ENCODE measurements at regions not wholly inside any gene's neighbourhood (a gene's known extent, or its start where the extent isn't known, plus 50 kb on each side); places are given as distances from the start of the nearest gene placed in this dataset.
A peak's percentile ranks its signal among the peaks of the same experiment; 100 is the strongest.
"Not testable (repeated sequence)": the region's sequence is repeated elsewhere in the genome, so short reads cannot be mapped to it uniquely, and the experiment has no call there.

GRCh38 chr16:31975826-31976419 is 102.3 kb downstream of the ZNF267 start:
- not testable (repeated sequence) for DNase-seq (ENCODE audit: low read depth)

GRCh38 chr16:31978463-31978862 is 104.9 kb downstream of the ZNF267 start:
- DNase-seq (ENCODE audit: low read depth), result not testable (repeated sequence)

DNA sequence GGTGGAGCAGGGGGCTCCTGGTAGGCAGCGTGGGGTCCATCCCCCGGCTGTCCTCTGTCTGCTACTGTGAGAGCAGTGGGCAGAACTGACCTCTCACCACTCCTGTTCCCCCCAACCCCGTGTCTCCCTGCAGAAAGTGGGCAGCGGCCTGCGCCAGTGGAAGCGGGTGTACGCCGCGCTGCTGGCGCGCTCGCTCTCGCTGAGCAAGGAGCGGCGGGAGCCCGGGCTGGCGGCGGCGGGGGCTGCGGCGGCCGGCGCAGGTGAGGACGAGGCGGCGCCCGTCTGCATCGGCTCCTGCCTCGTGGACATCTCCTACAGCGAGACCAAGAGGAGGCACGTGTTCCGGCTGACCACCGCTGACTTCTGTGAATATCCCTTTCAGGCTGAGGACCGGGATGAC is 108.1 kb downstream of the ZNF267 start:
- DNase-seq (ENCODE audit: low read depth), result not testable (repeated sequence)

- not testable (repeated sequence) for DNase-seq (ENCODE audit: low read depth)
Observed at GRCh38 chr16:31982986-31983385, 109.4 kb downstream of the ZNF267 start.

DNA sequence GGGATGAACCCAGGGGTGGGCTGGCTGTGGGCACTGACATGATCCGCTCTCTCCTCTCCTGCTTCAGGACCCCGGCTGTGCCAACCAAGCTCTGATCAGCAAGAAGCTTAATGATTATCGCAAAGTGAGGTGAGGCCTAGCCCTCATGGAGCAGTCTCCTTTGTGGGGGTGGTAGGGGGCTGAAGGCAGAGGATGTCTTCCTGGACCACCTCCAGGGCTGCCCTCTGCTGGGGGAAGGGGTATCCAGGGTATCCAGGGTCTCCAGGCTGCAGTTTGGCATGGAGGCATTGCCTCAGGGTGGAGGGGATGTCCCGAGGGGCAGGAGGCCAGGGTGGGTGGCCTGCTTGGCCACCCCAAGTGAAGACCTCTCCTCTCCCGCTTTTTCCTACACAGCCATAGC is 110.1 kb downstream of the ZNF267 start:
- not testable (repeated sequence) for DNase-seq (ENCODE audit: low read depth)

DNA sequence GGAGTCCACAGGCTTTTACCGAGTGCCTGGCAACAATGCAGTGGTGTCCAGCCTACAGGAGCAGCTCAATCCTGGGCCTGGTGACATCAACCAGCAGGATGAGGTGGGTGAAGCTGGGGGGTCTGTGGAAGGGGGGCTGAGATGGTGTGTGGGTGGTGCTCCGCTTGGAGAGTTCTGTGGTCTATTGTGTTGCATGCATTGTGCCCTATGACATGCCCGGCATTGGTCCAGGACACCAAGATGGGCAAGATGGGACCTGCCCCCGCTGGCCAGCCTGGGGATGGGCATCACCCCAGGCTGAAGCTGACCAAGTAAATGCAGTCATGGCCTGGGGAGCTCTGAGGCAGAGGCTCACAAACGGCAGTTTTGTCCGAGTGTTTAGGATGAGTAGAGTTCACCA is 113.3 kb downstream of the ZNF267 start:
- DNase-seq (ENCODE audit: low read depth), result not testable (repeated sequence)

DNA sequence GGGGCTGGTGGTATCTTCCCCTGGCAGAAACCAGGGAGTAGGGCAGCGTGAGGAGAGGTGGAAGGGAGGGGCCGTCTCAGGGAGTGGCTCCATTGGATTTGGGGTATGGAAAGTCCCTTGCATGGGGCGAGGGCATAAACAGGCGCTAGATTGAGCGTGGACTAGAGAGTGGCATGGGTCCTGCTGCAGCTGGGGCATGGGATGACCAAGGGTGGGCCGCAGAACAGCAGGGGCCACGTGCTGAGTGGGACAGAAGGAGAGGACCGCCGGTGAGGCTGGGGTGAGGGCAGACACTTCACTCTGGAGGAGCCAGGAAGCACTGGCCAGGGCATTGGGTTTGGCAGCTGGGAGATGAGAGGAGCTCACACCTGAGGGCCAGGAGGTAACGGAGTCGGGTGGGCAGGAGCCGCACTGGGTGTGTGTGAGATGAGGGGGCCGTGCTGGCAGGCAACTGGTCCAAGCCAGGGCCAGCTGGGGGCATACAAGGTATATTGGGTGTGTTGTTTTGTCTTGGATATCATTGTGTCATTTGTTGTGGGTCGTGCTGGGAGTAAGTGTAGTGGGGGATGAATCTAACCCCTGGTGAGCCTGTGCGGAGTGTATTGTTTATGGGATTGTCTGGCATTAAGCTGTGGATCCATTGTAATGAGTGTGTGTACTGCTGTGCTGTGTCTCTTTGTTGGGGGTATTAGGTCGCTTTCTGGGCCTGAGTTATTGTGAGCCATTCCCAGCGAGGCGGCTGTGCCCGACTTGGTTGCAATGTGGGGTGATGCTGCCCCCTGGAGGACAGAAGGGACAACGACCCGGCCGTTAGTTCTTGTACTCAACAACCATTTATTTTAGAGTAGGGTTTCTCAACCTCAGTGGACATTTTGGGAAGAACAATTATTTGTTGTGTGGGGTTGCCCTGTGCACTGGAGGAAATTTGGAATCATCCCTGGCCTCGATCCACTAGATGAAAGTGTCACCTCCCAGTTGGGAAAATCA is 115.3 kb downstream of the ZNF267 start:
- peak; percentile 39 for DNase-seq (ENCODE audit: low read depth)

- not testable (repeated sequence) for DNase-seq (ENCODE audit: low read depth)
Observed at GRCh38 chr16:31990261-31990660, 116.7 kb downstream of the ZNF267 start.

DNA sequence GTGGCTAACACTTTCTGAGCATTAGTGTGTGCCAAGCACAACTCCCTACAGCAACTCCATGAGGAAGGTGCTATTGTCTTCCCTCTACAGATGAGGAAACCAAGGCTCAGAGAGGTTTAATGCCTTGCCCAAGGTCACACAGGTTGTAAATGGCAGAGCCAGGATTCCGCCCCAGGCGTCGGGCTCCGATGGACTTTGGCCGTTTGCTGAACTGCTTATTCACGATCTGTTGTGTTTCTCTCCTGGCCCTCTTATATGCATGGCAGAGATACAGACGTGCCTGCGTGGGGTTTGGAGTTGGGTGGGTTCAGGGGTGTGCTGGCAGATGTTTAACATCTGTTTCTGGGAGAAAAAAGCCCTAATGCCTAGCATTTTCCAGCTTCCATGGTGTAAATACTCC is 117.4 kb downstream of the ZNF267 start:
- DNase-seq (ENCODE audit: low read depth), result not testable (repeated sequence)

DNA sequence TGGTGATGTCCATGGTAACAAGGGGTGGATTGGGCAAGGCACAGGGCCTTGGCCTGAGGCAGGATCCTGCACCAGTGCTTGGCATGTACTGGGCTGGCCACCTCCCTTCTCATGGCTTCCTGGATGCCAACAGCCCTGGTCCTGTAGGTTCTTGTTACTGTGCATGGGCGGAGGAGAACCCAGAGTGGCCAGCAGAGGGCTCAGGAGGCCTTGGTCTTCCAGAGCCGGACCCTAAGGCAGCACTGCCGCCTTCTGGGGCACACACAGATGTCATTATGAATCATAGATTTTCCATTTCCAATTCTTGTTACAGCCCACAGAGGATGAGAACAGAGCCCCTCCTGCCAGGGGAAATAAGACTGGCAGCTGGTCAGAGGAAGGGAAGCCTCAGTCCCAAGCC is 122.7 kb downstream of the ZNF267 start:
- DNase-seq (ENCODE audit: low read depth), result not testable (repeated sequence)

- DNase-seq (ENCODE audit: low read depth), result not testable (repeated sequence)
Observed at GRCh38 chr16:32002496-32002895, 128.9 kb downstream of the ZNF267 start.

DNA sequence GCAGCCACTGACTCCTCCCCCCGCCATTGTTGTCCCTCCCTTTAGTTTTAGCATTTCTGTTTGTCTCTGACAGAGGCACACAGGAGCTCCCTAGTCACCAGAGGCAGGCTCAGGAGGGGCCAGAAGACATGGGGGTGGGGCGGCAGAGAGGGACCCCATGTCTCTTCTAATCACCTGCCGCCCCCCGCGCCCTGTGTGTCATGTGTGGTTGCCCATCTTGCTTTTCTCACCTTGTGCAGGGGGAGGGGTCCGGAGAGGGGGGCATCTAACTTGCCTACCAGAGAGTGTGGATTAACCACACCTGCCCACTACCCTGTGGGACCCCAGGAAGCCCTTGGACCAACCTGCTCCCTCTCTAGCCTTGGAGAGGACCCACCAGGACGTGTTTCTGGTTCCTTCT is 130.2 kb downstream of the ZNF267 start:
- DNase-seq (ENCODE audit: low read depth), result not testable (repeated sequence)

DNA sequence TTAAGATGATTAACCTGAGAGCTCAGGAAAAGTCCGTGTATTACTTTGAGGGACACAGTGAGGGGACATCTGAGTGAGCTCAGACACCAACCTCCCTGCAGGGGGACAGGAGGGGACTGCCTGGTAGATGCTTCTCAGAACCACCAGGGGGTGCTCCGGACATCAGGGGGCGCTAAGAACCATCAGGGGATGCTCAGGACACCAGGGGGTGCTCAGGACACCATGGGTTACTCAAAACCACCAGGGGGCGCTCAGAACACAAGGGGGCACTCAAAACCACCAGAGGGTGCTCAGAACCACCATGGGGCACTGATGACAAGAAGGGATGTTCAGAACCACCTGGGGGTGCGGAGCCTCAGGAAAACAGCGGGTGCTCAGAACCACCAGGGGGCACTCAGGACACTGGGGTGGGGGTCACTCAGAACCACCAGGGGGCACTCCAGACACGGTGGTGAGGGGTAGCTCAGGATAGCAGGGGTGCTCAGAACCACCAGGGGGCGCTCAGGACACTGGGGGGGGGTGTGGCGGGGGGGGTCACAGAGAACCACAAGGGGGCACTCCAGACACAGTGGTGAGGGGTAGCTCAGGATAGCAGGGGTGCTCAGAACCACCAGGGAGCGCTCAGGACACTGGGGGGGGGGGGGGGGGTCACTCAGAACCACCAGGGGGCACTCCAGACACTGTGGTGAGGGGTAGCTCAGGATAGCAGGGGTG is 165.3 kb downstream of the ZNF267 start:
- DNase-seq (ENCODE audit: low read depth), result not testable (repeated sequence)

DNA sequence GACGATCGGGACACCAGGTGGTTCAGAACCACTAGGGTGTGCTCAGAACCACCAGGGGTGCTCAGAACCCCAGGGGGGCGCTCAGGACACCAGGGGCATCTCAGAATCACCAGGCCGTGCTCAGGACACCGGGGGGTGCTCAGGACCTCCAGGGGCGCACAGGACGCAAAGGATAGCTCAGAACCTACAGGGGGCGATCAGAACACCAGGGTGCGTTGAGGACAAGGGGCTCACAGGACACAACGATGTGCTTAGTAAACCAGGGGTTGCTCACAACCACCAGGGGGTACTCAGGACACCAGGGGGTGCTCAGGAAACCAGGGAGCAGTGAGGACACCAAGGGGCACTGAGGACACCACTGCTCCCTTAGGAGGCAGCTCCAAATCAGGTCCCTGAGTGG is 166.3 kb downstream of the ZNF267 start:
- not testable (repeated sequence) for DNase-seq (ENCODE audit: low read depth)

- peak; percentile 28 for DNase-seq (ENCODE audit: low read depth)
Observed at GRCh38 chr16:32066016-32066651, 187.0 kb upstream of the TP53TG3D start.

DNA sequence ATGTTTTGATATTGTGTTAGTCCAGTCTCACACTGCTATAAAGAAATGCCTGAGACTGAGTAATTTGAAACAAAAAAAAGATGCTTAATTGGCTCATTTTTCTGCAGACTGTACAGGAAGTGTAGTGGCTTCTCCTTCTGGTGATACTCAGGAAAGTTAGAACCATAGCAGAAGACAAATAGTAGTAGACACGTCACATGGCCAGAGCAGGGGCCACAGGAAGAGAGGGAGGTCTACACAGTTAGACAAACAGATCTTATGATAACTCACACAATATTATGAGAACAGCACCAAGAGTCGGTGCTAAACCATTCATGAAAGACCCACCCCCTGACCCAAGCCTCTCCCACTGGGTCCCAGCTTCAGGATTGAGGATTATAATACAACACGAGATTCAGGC is 181.5 kb upstream of the TP53TG3D start:
- DNase-seq (ENCODE audit: low read depth), result not testable (repeated sequence)

DNA sequence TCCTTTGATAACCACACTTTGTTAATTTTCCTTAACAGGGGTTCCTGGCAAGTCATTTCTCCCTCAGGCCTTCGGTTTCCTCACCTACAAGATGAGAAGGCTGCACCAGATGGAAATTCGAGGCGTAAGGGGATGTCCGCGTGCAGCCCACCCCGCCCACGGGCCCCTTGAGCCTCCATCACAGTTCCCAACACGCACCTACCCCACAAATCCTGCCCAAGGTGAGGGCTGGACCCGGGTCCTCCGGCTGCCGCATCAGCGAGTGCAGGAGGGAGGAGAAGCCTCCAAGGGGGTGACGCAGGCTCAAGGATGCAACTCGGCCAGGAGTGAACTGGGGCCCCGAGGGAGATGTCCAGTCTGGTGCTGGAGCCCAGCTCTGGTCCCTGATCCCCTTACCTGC is 169.2 kb upstream of the TP53TG3D start:
- DNase-seq (ENCODE audit: low read depth), result not testable (repeated sequence)

DNA sequence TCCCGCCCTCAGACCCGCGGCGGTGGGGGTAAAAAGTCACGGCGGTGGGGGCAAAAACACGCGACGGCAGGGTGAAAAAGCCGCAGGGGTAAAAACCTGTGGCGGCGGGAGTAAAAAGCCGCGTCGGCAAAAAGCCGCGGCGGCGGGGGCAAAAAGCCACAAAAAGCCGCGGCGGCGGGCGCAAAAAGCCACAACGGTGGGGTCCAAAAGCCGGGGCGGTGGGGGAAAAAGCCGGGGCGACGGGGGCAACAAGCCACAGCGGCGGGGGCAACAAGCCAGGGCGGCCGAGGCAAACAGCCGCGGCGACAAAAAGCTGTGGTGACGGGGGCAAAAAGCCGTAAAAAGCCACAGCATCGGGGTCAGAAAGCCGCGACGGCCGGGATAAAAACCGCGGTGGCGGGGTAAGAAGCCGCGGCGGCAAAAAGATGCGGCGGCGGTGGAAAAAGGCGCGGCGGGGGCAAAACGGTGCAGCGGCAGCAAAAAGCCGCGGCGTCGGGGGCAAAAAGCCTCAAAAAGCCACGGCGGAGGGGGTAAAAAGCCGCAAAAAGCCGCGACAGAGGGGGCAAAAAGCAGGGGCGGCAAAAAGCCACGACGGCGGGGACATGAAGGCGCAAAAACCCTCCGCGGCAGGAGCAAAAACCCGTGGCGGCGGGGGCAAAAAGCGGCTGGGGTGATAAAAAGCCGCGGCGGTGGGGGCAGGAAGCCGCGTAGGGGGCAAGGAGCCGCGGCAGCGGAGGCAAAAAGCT is 168.3 kb upstream of the TP53TG3D start:
- DNase-seq (ENCODE audit: low read depth), result not testable (repeated sequence)

GRCh38 chr16:32085438-32086141 is 167.5 kb upstream of the TP53TG3D start:
- DNase-seq (ENCODE audit: low read depth), result peak; percentile 15

DNA sequence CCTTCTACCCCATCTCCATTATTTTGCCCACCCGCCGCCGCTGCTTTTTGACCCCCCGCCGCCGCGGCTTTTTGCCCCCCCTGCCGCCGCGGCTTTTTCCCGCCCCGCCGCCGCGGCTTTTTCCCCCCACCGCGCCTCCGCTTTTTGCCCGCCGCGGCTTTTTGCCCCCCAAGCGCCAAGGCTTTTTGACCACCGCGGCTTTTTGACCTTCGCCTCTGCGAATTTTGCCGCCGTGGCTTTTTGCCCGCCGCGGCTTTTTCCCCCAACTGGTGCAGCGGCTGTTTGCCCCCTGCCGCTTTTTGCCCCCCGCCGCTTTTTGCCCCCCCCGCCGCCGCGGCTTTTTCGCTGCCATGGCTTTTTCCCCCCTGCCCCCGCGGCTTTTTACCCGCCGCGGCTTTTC is 137.5 kb upstream of the TP53TG3D start:
- not testable (repeated sequence) for DNase-seq (ENCODE audit: low read depth)

- no peak for DNase-seq (ENCODE audit: low read depth)
Observed at GRCh38 chr16:32116080-32116479, 137.0 kb upstream of the TP53TG3D start.
